Posterior cingulate gyrus (tissue), 11 donors: ENCODE measurements at regions not wholly inside any gene's neighbourhood (a gene's known extent, or its start where the extent isn't known, plus 50 kb on each side); places are given as distances from the start of the nearest gene placed in this dataset.
"Not testable (repeated sequence)": the region's sequence is repeated elsewhere in the genome, so short reads cannot be mapped to it uniquely, and the experiment has no call there.

Experiments
- DNase-seq, 10 donors: peaks; one replicate each; pipeline versions ENCODE4 v3.0.0 to v3.0.0-alpha.2; 2020 to 2021; ENCODE audit warnings: mixed read lengths in 3 of 10
- intact Hi-C: fragments of 100-400 bp; cut with DNase I; formaldehyde crosslinking; loops from one replicate; pipeline ENCODE4 v1.15.1; 2023

GRCh38 chr21:31609081-31609480 is 50.4 kb upstream of the SOD1 start:
- DNase-seq, result no peak
- intact Hi-C loops, result no loop called here

GRCh38 chr21:31607791-31608190 is 51.7 kb upstream of the SOD1 start:
- intact Hi-C loops, result no loop called here
- DNase-seq, result no peak

- DNase-seq, result no peak
- intact Hi-C loops, result no loop called here
Measured at GRCh38 chr21:31606081-31606874, 53.2 kb upstream of the SOD1 start.

- DNase-seq, result peak; percentile 41 to 95 (median 75)
- intact Hi-C loops, result loop anchor here (2.0 to 5.0 kb wide), 2 partner anchors 406 to 507 kb away; no protein-coding TSS in a partner anchor
Measured at GRCh38 chr21:31604591-31605190, 54.8 kb upstream of the SOD1 start.

- no peak for DNase-seq
- intact Hi-C loops, result no loop called here
Measured at GRCh38 chr21:31599563-31599962, 59.9 kb upstream of the SOD1 start.

- DNase-seq, result no peak
- intact Hi-C loops, result no loop called here
Measured at GRCh38 chr21:31599013-31599412, 60.5 kb upstream of the SOD1 start.

- intact Hi-C loops, result no loop called here
Measured at GRCh38 chr21:31597683-31598082, 61.8 kb upstream of the SOD1 start.

GRCh38 chr21:31596055-31596454 is 63.4 kb upstream of the SOD1 start:
- intact Hi-C loops, result no loop called here

More at GRCh38 chr21:31597683-31598082, 61.8 kb upstream of the SOD1 start:
- DNase-seq, result no peak

GRCh38 chr21:31594726-31595125 is 64.8 kb upstream of the SOD1 start:
- intact Hi-C loops, result no loop called here

More at GRCh38 chr21:31596055-31596454, 63.4 kb upstream of the SOD1 start:
- DNase-seq, result no peak

GRCh38 chr21:31594279-31594678 is 65.2 kb upstream of the SOD1 start:
- DNase-seq, result no peak
- intact Hi-C loops, result no loop called here

More at GRCh38 chr21:31594726-31595125, 64.8 kb upstream of the SOD1 start:
- DNase-seq, result no peak

- DNase-seq, result peak in 1 of 10 donors; percentile 28
- intact Hi-C loops, result no loop called here
Measured at GRCh38 chr21:31592963-31593560, 66.4 kb upstream of the SOD1 start.

- intact Hi-C loops, result no loop called here
- no peak for DNase-seq
Measured at GRCh38 chr21:31592516-31592915, 67.0 kb upstream of the SOD1 start.

GRCh38 chr21:31589820-31590219 is 69.7 kb upstream of the SOD1 start:
- DNase-seq, result no peak
- intact Hi-C loops, result no loop called here

- intact Hi-C loops, result no loop called here
- no peak for DNase-seq
Measured at GRCh38 chr21:31586118-31586517, 73.4 kb upstream of the SOD1 start.

- intact Hi-C loops, result not testable (repeated sequence)
Measured at GRCh38 chr21:31583937-31584336, 75.6 kb upstream of the SOD1 start.

GRCh38 chr21:31583498-31583897 is 76.0 kb upstream of the SOD1 start:
- no peak for DNase-seq
- intact Hi-C loops, result no loop called here

More at GRCh38 chr21:31583937-31584336, 75.6 kb upstream of the SOD1 start:
- DNase-seq, result not testable (repeated sequence)

GRCh38 chr21:31580866-31581276 is 78.6 kb upstream of the SOD1 start:
- peak in 9 of 10 donors; percentile 32 to 94 (median 78) for DNase-seq
- intact Hi-C loops, result loop anchor here (1.0 kb wide), 1 partner anchor 383 kb away; no protein-coding TSS in a partner anchor

- intact Hi-C loops, result no loop called here
- no peak for DNase-seq
Measured at GRCh38 chr21:31577271-31577670, 82.2 kb upstream of the SOD1 start.

GRCh38 chr21:31576428-31576827 is 83.1 kb upstream of the SOD1 start:
- intact Hi-C loops, result no loop called here
- DNase-seq, result no peak

GRCh38 chr21:31573217-31573616 is 86.3 kb upstream of the SOD1 start:
- intact Hi-C loops, result no loop called here
- DNase-seq, result no peak

GRCh38 chr21:31571879-31572278 is 87.6 kb upstream of the SOD1 start:
- no peak for DNase-seq
- intact Hi-C loops, result no loop called here
